ENCODE measurements at regions not wholly inside any gene's neighbourhood (a gene's known extent, or its start where the extent isn't known, plus 50 kb on each side); places are given as distances from the start of the nearest gene placed in this dataset.

- Histone ChIP-seq H3K27me3 (ENCODE audit: insufficient read depth, low read length) (no peaks in the 10 kb centered on the region), H3K9me3 (ENCODE audit: control insufficient read depth in 1 of 2, insufficient read depth in 1 of 2, low read depth in 1 of 2, low read length in 2 of 2) (peaks cover 0 to 8% of the 10 kb centered on the region in 2 experiments; a peak in 1 of 4 replicates), H3K9ac (ENCODE audit: low read length) (no peak overlapping the region), H3K4me1 (ENCODE audit: control insufficient read depth in 1 of 2, insufficient read depth in 2 of 2, low read length in 2 of 2) (no peaks in the 10 kb centered on the region), H3K79me2 (ENCODE audit: insufficient read depth, low read length) (no peaks in the 10 kb centered on the region), H3K36me3 (ENCODE audit: control insufficient read depth in 1 of 2, insufficient read depth in 2 of 2, low read length in 2 of 2) (no peaks in the 10 kb centered on the region), H4K20me1 (ENCODE audit: insufficient read depth) (no peaks in the 10 kb centered on the region), H3K4me2 (ENCODE audit: low read length) (no peak overlapping the region), H3K27ac (ENCODE audit: low read depth, low read length) (no peak overlapping the region), H3K4me3 (replicated peaks in 1 of 2; ENCODE audit: low read depth in 1 of 2, low read length in 2 of 2) (no peak overlapping the region), H3K9me2 (ENCODE audit: insufficient read depth) (no peaks in the 10 kb centered on the region), H2AFZ (ENCODE audit: low read depth, low read length, poor library complexity, severe bottlenecking) (no peak overlapping the region)
- POLR2A ChIA-PET: no interaction called here
- DNase-seq (ENCODE audit: low read depth, low spot score): no peak
- RAD21 ChIA-PET (ENCODE audit: low non-redundant PET in 1 of 2, low total read pairs in 2 of 2, uncharacterized antibody in 2 of 2, unreplicated experiment in 2 of 2): no interaction called here
- no peak for ATAC-seq
- CTCF ChIA-PET: no interaction called here
- intact Hi-C loops (cut with micrococcal nuclease): no loop called here
- no peak for TF ChIP-seq CTCF (IDR thresholded peaks at IDR 0.05 in 2 of 3, conservative IDR thresholded peaks at IDR 0.05 in 1 of 3; ENCODE audit: borderline replicate concordance in 1 of 3, insufficient read depth in 1 of 3, low read depth in 2 of 3, low read length in 2 of 3)
- TF ChIP-seq ELF1 (IDR thresholded peaks at IDR 0.05; ENCODE audit: borderline replicate concordance, low read depth): no peak
- no peak for TF ChIP-seq ZFX (IDR thresholded peaks at IDR 0.05)
- TF ChIP-seq SRF (IDR thresholded peaks at IDR 0.05; ENCODE audit: low read depth): no peak
- TF ChIP-seq YY1 (IDR thresholded peaks at IDR 0.05; ENCODE audit: extremely low read depth, insufficient replicate concordance, low read depth, low read length): no peak
- no peak for TF ChIP-seq SIN3A (IDR thresholded peaks at IDR 0.05; ENCODE audit: low read depth)
- no peak for TF ChIP-seq RAD21 (IDR thresholded peaks at IDR 0.05; ENCODE audit: low read depth)
- TF ChIP-seq TCF7L2 (IDR thresholded peaks at IDR 0.05; ENCODE audit: borderline replicate concordance, extremely low read depth, insufficient read depth, insufficient read length): no peak
- no peak for TF ChIP-seq EGR1 (IDR thresholded peaks at IDR 0.05; ENCODE audit: low read depth)
- no peak for TF ChIP-seq ZBTB33 (IDR thresholded peaks at IDR 0.05; ENCODE audit: extremely low read depth, insufficient replicate concordance, low read length)
- no peak for TF ChIP-seq POLR2A (IDR thresholded peaks at IDR 0.05; ENCODE audit: borderline replicate concordance, extremely low read depth, insufficient read depth, insufficient read length)
- TF ChIP-seq EZH2 (IDR thresholded peaks at IDR 0.05): no peak
- TF ChIP-seq ZNF274 (IDR thresholded peaks at IDR 0.05; ENCODE audit: low read depth, low read length): no peak
- TF ChIP-seq FOSL1 (IDR thresholded peaks at IDR 0.05; ENCODE audit: low read depth): no peak
- TF ChIP-seq REST (IDR thresholded peaks at IDR 0.05; ENCODE audit: low read depth): no peak
- BruUV-seq (replicated peaks): no TSS peak
These were observed 427.8 kb upstream of the MCTP2 start for GRCh38 chr15:93803421-93804152.
